ENCODE measurements at regions not wholly inside any gene's neighbourhood (a gene's known extent, or its start where the extent isn't known, plus 50 kb on each side); places are given as distances from the start of the nearest gene placed in this dataset.

- no peak for DNase-seq (ENCODE audit: low read depth, low spot score)
Measured at GRCh38 chr5:73228052-73228451, 55.1 kb downstream of the TMEM174 start.
